GM12892 (cell line): ENCODE measurements at regions not wholly inside any gene's neighbourhood (a gene's known extent, or its start where the extent isn't known, plus 50 kb on each side); places are given as distances from the start of the nearest gene placed in this dataset.

Experiments
- POLR2A ChIP-seq: IDR thresholded peaks from 2 replicates; pipeline ENCODE4 v1.6.1; 2011; ENCODE audit warnings: low read depth, low read length, control low read depth
- POLR2AphosphoS5 ChIP-seq: IDR thresholded peaks from 2 replicates; pipeline ENCODE4 v1.6.1; 2011; ENCODE audit warnings: low read depth, low read length, control low read depth
- TAF1 ChIP-seq: IDR thresholded peaks from 2 replicates; pipeline ENCODE4 v1.6.1; 2011; ENCODE audit warnings: low read depth, mild to moderate bottlenecking, control low read depth, low read length, borderline replicate concordance

GRCh38 chr6:4512051-4512471 is 264.1 kb upstream of the CDYL start:
- no peak for TF ChIP-seq POLR2AphosphoS5
- no peak for TF ChIP-seq TAF1
- no peak for TF ChIP-seq POLR2A
